HCT116 (cell line): ENCODE measurements at regions not wholly inside any gene's neighbourhood (a gene's known extent, or its start where the extent isn't known, plus 50 kb on each side); places are given as distances from the start of the nearest gene placed in this dataset.

Experiments
- ATAC-seq: fragments of 200-7000 bp; cut with Tn5 transposase; 2 replicates; pipeline ENCODE4 v1.9.1; 2020; ENCODE audit warnings: mild to moderate bottlenecking, moderate library complexity
- BruUV-seq: library from RNA; stranded (reverse); fragments of 400-500 nt; replicated peaks from 2 replicates; lab custom pipeline; 2021; lab: Mats Ljungman, UMichigan
- CTCF ChIA-PET: fragments of 300-600 bp; sonication (Branson Sonifier 250); formaldehyde crosslinking; loops from one replicate; lab custom pipeline; 2021; ENCODE audit warnings: antibody characterized with exemption; lab: Charles Lee
- POLR2A ChIA-PET: fragments of 300-600, 350-600 bp; sonication (Branson Sonifier 250); formaldehyde crosslinking; loops from one replicate; lab custom pipeline; 2021; ENCODE audit warnings: antibody characterized with exemption; lab: Charles Lee
- RAD21 ChIA-PET, 2 experiments: fragments of 300-600 bp; sonication (Branson Sonifier 250); formaldehyde crosslinking; loops; one replicate each; lab custom pipeline; 2023; ENCODE audit warnings: low total read pairs in 2 of 2; ENCODE audit not compliant: uncharacterized antibody in 2 of 2, unreplicated experiment in 2 of 2, low non-redundant PET in 1 of 2; lab: Charles Lee
- DNase-seq: peaks from one replicate; pipeline ENCODE4 v3.0.0-alpha.2; 2010; ENCODE audit warnings: low read depth, low spot score
- H2AFZ ChIP-seq: fragments of 200-600 bp; shearing (Covaris generic), sonication (generic); 2 replicates; pipeline ENCODE4 v1.6.1; 2017; ENCODE audit warnings: low read depth, mixed run types, mixed read lengths, antibody characterized with exemption, low read length; ENCODE audit not compliant: poor library complexity, severe bottlenecking
- H3K27ac ChIP-seq: 2 replicates; pipeline ENCODE4 v1.5.1; 2012; ENCODE audit warnings: low read depth, low read length
- H3K27me3 ChIP-seq: fragments of 200-600 bp; sonication (generic); 2 replicates; pipeline ENCODE4 v1.6.1; 2016; ENCODE audit warnings: mixed run types, low read length, mixed read lengths; ENCODE audit not compliant: insufficient read depth
- H3K36me3 ChIP-seq, 2 experiments: fragments of 200-500 bp in 1 of 2; fragments of 200-600 bp in 1 of 2; sonication (Bioruptor generic) in 1 of 2; sonication (generic) in 1 of 2; 2 replicates each; pipeline versions ENCODE4 v1.5.1 to v1.6.1; 2014 to 2016; ENCODE audit warnings: low read length in 2 of 2, inconsistent platforms in 1 of 2, mixed read lengths in 1 of 2, mixed run types in 1 of 2; ENCODE audit not compliant: insufficient read depth in 2 of 2, control insufficient read depth in 1 of 2
- H3K4me1 ChIP-seq, 2 experiments: fragments of 200-600 bp in 1 of 2; sonication (generic) in 1 of 2; 2 replicates each; pipeline versions ENCODE4 v1.5.1 to v1.6.1; 2012 to 2017; ENCODE audit warnings: low read length in 2 of 2, inconsistent platforms in 1 of 2, mild to moderate bottlenecking in 1 of 2, mixed read lengths in 1 of 2, mixed run types in 1 of 2, moderate library complexity in 1 of 2; ENCODE audit not compliant: insufficient read depth in 2 of 2, control insufficient read depth in 1 of 2
- H3K4me2 ChIP-seq: fragments of 200-600 bp; sonication (generic); 2 replicates; pipeline ENCODE4 v1.6.1; 2017; ENCODE audit warnings: mixed run types, low read length, mixed read lengths
- H3K4me3 ChIP-seq, 2 experiments: fragments of 200-600 bp in 1 of 2; sonication (generic) in 1 of 2; replicated peaks in 1 of 2; 2 replicates each; pipeline ENCODE4 v1.5.1; 2011 to 2016; ENCODE audit warnings: low read length in 2 of 2, control low read depth in 1 of 2, low read depth in 1 of 2, mild to moderate bottlenecking in 1 of 2, mixed read lengths in 1 of 2, mixed run types in 1 of 2
- H3K79me2 ChIP-seq: fragments of 200-600 bp; sonication (generic); 2 replicates; pipeline ENCODE4 v1.6.1; 2017; ENCODE audit warnings: mild to moderate bottlenecking, mixed run types, low read length, moderate library complexity, mixed read lengths; ENCODE audit not compliant: insufficient read depth
- H3K9ac ChIP-seq: fragments of 200-600 bp; sonication (generic); 2 replicates; pipeline ENCODE4 v1.6.1; 2016; ENCODE audit warnings: low read length, mixed read lengths
- H3K9me2 ChIP-seq: fragments of 200-600 bp; sonication (generic), shearing (Covaris generic); 2 replicates; pipeline ENCODE4 v1.6.1; 2017; ENCODE audit warnings: mixed run types, mild to moderate bottlenecking, moderate library complexity; ENCODE audit not compliant: insufficient read depth
- H3K9me3 ChIP-seq, 2 experiments: fragments of 200-500 bp in 1 of 2; fragments of 200-600 bp in 1 of 2; sonication (Bioruptor generic) in 1 of 2; sonication (generic) in 1 of 2; 2 replicates each; pipeline ENCODE4 v1.6.1; 2014 to 2017; ENCODE audit warnings: low read length in 2 of 2, mixed read lengths in 2 of 2, inconsistent platforms in 1 of 2, low read depth in 1 of 2, mild to moderate bottlenecking in 1 of 2, mixed run types in 1 of 2, moderate library complexity in 1 of 2; ENCODE audit not compliant: control insufficient read depth in 1 of 2, insufficient read depth in 1 of 2
- H4K20me1 ChIP-seq: fragments of 200-600 bp; sonication (generic), shearing (Covaris generic); 2 replicates; pipeline ENCODE4 v1.6.1; 2017; ENCODE audit warnings: mixed run types, mild to moderate bottlenecking, moderate library complexity; ENCODE audit not compliant: insufficient read depth
- CBX3 ChIP-seq: IDR thresholded peaks from 2 replicates; pipeline ENCODE4 v1.6.1; 2012; ENCODE audit warnings: low read depth
- CEBPB ChIP-seq: IDR thresholded peaks from 2 replicates; pipeline ENCODE4 v1.6.1; 2012; ENCODE audit warnings: low read depth
- EZH2 ChIP-seq: fragments of 200-600 bp; sonication (generic); IDR thresholded peaks from 2 replicates; pipeline ENCODE4 v1.6.1; 2017; ENCODE audit warnings: antibody characterized with exemption, mixed run types
- FOSL1 ChIP-seq: IDR thresholded peaks from 2 replicates; pipeline ENCODE4 v1.6.1; 2012; ENCODE audit warnings: low read depth
- POLR2A ChIP-seq: IDR thresholded peaks from 2 replicates; pipeline ENCODE4 v1.7.0; 2011; ENCODE audit warnings: borderline replicate concordance; ENCODE audit not compliant: insufficient read depth, insufficient read length; ENCODE audit errors: extremely low read depth
- RAD21 ChIP-seq: IDR thresholded peaks from 2 replicates; pipeline ENCODE4 v1.6.1; 2012; ENCODE audit warnings: low read depth, mild to moderate bottlenecking
- ZNF274 ChIP-seq: fragments of 200-500 bp; sonication (Bioruptor generic); IDR thresholded peaks from 2 replicates; pipeline ENCODE4 v1.6.1; 2014; ENCODE audit warnings: mild to moderate bottlenecking, low read depth, low read length, inconsistent platforms
- intact Hi-C: fragments of 100-400 bp; cut with micrococcal nuclease; formaldehyde crosslinking; loops from 2 replicates; pipeline ENCODE4 v1.10.0; 2022

- no peak for DNase-seq
- no peaks in the 10 kb centered on the region for H3K27me3 ChIP-seq
- BruUV-seq = no TSS peak
- TF ChIP-seq EZH2 (no peak), POLR2A (no peak), FOSL1 (no peak), CEBPB (no peak), ZNF274 (no peak), RAD21 (no peak)
- TF ChIP-seq, all 23 proteins: peak for 0
- H3K36me3 ChIP-seq = no peaks in the 10 kb centered on the region
- POLR2A ChIA-PET = no interaction called here
- RAD21 ChIA-PET = no interaction called here
- H4K20me1 ChIP-seq = no peaks in the 10 kb centered on the region
- ATAC-seq = no peak
- peaks cover 3 to 14% of the 10 kb centered on the region in 2 experiments; a peak in 2 of 4 replicates for H3K9me3 ChIP-seq
- CTCF ChIA-PET = no interaction called here
- H3K9ac ChIP-seq = no peak overlapping the region
- H3K27ac ChIP-seq = no peak overlapping the region
- H3K9me2 ChIP-seq = no peaks in the 10 kb centered on the region
- no peak overlapping the region for H3K4me2 ChIP-seq
- H2AFZ ChIP-seq = no peak overlapping the region
- H3K79me2 ChIP-seq = no peaks in the 10 kb centered on the region
- H3K4me3 ChIP-seq = no peak overlapping the region
- intact Hi-C loops = no loop called here
- H3K4me1 ChIP-seq = no peaks in the 10 kb centered on the region
Observed at GRCh38 chr1:238530209-238530851, 639.6 kb upstream of the ZP4 start.

- no peak overlapping the region for H3K4me2 ChIP-seq
- no peaks in the 10 kb centered on the region for H3K4me1 ChIP-seq
- DNase-seq = no peak
- no peaks in the 10 kb centered on the region; a peak in 3 of 4 replicates for H3K9me3 ChIP-seq
- no TSS peak for BruUV-seq
- CTCF ChIA-PET = no interaction called here
- H2AFZ ChIP-seq = no peak overlapping the region
- no peak overlapping the region for H3K27ac ChIP-seq
- no peak for ATAC-seq
- no peak overlapping the region for H3K4me3 ChIP-seq
- RAD21 ChIA-PET = no interaction called here
- H3K9me2 ChIP-seq = no peaks in the 10 kb centered on the region
- POLR2A ChIA-PET = no interaction called here
- H3K36me3 ChIP-seq = no peaks in the 10 kb centered on the region
- TF ChIP-seq CBX3 = no peak
- intact Hi-C loops = no loop called here
- H4K20me1 ChIP-seq = no peaks in the 10 kb centered on the region
- no peaks in the 10 kb centered on the region for H3K27me3 ChIP-seq
- H3K9ac ChIP-seq = no peak overlapping the region
- no peaks in the 10 kb centered on the region for H3K79me2 ChIP-seq
Observed at GRCh38 chr1:238517711-238518110, 627.0 kb upstream of the ZP4 start.
